HK-2 (cell line): ENCODE measurements at regions not wholly inside any gene's neighbourhood (a gene's known extent, or its start where the extent isn't known, plus 50 kb on each side); places are given as distances from the start of the nearest gene placed in this dataset.
"Not testable (repeated sequence)": the region's sequence is repeated elsewhere in the genome, so short reads cannot be mapped to it uniquely, and the experiment has no call there.

Source experiments
- DNase-seq: peaks from one replicate; pipeline ENCODE4 v3.0.0-alpha.2; 2018; ENCODE audit not compliant: unreplicated experiment

DNA sequence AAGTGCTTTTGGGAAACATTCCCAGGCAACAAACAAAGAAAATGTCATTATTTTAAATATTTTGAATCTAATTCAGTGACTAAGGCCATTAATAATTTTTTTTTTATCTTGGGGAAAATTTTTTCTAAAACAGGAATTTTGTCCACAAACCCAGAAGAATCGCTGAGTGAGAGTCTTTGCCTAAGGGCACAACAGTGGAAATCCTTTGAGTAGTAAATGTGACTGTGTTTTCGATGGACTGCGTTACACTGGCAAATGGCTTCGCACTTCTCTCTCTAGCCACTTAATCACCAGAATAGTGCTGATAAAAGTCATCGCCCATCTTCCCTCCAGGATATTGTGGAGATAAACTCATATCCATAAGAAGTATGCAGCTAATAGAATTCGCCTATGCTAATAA, 430.3 kb upstream of the AKR1E2 start:
- no peak for DNase-seq

GRCh38 chr10:4394455-4394854, 431.6 kb upstream of the AKR1E2 start:
- DNase-seq: not testable (repeated sequence)

GRCh38 chr10:4391683-4392082, 434.3 kb upstream of the AKR1E2 start:
- DNase-seq: peak; percentile 2

DNA sequence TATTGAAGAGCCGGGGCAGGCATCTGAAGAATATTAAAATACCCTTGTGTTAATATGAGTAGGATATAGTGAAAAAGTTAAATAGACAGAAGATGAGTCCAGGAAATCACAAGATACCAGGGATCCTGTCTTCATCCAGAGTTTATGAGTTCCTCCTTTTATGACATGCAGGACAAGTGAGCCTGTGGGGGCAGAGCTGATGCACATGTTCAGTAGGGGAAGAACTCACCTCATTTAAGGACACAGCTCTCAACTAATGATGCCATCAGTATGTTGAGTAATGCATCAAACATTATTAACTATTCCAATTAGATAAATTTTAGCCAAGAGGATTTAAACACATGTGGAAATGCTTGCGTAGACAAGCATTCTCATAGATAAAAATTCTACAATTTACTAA, 435.8 kb upstream of the AKR1E2 start:
- no peak for DNase-seq

DNA sequence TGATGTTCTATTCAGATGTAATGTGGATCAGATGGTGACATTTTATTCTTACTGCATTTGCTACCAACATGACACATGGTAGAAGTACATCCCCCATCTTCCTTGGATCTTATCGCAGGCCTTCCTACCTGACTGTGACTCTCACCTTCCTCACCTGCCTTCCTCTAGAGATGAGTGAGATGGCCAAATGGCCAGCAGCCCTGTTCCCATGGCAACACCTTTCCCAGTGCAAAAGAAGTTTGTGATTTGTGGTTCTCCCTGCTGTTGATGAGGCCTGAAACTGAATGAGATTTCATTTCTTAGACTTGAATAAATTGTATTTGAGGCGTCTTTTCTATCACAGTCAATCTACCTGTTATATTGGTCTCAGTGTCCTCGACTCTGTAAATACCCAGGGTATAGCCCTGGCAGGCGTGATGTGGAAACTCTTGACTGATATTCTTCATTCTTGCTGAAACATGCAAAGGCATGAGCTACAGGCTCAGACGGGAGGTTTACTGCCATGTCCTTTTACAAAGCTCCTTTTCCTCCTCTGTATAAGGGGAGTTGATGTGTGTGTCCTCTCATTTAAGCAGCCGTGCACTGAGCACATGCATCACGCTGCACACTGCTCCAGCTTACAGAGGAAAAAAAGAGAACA, 440.7 kb upstream of the AKR1E2 start:
- DNase-seq: no peak

GRCh38 chr10:4384245-4384644, 441.8 kb upstream of the AKR1E2 start:
- DNase-seq: no peak

- DNase-seq: no peak
Measured at GRCh38 chr10:4383651-4384098, 442.3 kb upstream of the AKR1E2 start.

GRCh38 chr10:4382811-4383210, 443.2 kb upstream of the AKR1E2 start:
- DNase-seq: no peak

- no peak for DNase-seq
Measured at GRCh38 chr10:4373612-4374011, 452.4 kb upstream of the AKR1E2 start.

DNA sequence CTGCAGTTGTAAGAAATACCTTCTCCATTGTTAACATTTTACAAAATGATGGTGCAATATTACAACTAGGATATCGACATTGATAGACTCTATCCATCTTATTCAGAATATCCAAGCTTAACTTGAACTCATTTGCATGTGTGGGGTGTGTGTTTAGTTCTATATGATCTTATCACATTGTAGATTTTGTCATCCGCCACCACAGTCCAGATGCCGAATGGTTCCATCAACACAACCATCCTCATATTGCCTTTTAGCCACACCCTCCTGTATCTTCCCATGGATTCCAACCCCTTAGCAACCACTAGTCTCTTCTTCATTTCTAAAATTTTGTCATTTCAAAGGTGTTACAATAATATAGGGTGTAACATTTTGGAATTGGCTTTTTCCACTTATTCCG, 452.9 kb upstream of the AKR1E2 start:
- DNase-seq: no peak

DNA sequence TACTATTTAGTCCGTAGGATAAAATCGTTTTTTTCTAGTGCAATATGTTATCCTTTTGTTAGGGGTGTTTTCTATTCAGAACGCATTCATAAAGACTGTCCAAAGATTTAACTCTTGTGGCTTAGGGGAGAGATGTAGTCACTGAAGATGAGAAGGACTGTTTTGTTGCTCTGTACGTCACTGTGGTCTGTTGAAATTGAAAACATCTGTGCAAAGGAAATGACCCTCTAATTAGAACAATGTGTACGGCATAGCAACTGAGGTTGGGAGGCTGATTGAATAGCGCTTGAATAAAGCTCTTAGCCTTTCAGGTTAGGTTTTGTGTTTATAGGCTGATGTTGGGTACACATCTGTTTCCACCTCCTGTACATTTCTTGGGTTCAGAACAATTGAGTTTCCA, 453.4 kb upstream of the AKR1E2 start:
- DNase-seq: no peak

DNA sequence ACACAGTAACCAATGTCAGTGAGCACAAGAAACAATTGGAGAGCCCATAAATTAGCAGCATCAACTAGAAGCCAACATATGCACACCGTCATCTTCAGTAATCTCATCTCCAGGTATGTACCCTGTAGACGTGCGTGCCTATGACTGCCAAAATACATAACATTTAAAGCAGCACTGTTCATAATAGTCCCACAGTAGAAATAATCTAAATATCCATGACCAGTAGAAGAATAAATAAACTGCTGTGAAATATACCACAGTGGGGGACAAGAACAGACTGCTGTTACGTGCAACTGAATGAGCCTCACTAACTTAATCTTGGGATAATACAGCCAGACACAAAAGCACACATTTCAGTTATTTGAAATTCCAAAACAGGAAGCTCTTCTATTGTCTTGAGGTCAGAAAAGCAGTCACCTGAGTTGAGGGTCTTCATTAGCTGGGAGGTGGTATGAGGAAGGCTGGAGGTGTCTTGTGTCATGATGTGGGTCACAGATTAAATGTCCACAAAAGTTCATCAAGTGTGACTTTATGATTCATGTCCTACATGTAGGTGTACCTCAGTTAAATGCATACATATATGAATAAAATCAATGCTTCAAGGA, 454.2 kb upstream of the AKR1E2 start:
- DNase-seq: no peak

DNA sequence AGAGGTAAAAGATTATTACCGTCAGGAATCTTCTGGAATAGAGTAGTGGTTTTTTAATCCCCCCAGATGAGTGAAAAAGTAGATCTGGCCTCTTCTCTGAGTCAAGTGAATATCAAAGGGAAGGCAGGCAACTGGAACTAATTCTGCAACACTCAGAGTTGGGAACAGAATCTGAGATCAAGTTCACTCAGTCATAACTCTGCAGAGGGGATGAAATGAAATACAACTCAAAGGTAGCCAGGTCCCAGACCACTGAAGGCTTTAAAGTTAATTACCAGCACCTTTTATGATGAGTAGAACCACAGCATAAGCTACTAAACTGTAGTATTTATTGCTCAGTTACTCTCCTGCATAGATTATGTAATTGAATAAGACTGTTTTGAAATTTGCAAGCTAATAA, 455.6 kb upstream of the AKR1E2 start:
- DNase-seq: no peak

- DNase-seq: no peak
Measured at GRCh38 chr10:4361581-4361980, 464.4 kb upstream of the AKR1E2 start.

GRCh38 chr10:4359003-4359402, 467.0 kb upstream of the AKR1E2 start:
- DNase-seq: no peak

GRCh38 chr10:4357911-4358310, 468.1 kb upstream of the AKR1E2 start:
- no peak for DNase-seq

DNA sequence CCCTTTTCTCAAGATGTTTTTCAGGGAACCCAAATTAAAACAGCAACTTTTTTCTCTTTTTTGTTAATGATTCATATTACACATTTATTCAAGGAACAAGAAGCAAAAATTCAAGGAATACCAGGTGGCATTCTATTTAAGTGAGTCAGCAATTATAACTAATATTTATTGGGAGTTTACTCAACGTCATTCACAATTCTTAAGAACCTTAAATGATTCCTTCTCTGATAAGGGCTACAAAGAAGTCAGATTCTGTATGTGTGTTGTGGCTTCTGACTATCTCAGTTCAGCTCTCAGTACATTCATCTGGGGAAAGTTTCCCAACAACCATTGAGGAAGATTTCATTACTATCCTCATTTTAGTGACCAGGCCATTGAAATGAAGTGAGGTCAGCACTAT, 470.7 kb upstream of the AKR1E2 start:
- no peak for DNase-seq

DNA sequence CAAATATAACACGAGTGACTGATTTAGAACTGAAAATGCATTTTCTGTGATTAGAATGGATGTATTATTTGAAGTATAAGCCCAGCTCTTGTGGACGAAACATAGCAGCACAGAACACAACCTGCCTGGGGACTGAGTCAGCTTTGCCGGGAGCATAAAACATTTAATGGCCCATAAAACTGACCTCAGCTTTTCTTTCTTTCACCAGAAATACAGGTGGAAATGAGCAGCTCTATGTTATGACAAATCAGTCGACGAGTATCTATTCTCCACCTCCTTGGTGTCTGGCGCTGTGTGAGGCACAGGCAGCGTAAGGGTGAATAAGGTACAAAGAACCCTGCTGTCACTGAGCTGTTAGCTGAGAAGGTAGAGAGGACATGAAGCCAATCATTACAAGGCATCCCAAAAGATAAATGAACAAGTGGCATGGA, 471.6 kb upstream of the AKR1E2 start:
- DNase-seq: peak; percentile 5

DNA sequence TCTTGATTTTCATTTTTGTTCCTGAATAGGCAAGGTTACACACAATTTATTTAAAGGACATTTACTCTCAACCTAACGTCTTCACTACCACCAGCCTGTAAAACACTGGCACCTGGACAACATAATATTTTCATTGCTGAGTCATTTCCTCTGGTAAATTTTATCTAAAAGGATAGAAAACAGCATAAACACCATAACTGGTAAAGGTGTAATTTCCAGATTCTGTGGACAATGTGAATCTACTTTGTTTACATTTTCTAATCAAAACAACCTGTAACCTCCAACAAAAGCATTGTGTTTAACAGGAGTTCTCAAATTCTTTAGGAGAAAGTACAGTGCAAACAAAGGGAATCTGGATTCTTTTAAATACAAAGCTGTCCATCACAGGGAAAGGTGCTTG, 472.0 kb upstream of the AKR1E2 start:
- DNase-seq: no peak

- DNase-seq: no peak
Measured at GRCh38 chr10:4353059-4353655, 472.9 kb upstream of the AKR1E2 start.

DNA sequence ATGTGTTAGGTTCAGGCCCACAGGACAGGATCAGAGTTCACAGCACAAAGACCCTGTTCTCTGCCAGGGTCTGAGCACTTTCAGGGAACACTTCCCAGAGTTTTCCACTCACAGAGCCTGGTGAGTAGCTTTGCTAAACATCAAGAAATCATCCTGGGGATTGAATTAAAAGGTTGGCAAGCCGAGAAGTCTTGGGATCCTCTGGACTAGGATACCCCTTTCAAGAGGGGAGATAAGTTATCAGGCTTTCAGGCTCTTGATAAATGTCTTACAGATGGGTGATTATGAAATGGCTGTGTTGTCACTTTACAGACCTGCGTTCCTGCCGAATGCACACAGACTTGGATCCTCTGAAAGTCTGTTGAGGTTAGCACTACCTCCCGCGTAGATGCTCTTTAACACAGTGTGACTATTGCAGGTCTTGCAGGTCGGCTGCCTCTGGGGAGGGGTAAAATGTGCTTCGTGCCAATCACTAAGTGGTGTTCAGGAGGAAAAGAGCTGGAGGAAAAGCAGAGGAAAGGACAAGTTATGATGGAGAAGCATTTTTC, 473.5 kb upstream of the AKR1E2 start:
- no peak for DNase-seq

DNA sequence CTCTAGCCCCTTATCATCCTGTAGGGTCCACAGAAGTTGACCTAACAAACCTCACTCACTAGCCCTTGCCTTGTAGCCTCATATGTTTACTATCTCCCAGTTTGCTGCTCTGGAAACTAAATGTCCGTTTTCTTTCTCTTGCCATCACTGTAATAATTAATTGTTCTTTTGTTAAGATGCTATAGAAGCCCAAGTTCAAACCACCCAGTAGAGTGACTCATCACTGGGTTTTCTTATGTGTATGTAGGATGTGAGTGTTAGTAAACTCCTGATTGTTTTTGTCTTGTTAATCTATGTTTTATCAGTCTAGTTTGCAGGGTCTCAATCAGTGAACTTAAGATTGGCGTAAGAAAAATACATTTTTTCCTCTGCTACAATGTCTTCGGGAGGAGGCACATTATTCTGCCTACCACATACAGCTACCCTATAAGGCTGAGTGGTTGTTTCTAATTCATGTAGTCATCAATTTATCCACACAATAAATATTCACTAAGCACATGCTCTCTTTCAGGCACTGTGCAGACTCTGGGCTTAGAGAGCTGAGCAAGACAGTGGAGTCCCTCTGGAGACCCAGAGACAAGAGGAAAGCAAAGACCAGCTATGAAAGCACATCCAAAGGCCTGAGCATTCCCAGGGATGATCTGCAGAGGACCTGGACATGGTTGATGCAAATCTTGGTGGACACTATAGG, 474.1 kb upstream of the AKR1E2 start:
- no peak for DNase-seq

GRCh38 chr10:4347397-4347796, 478.6 kb upstream of the AKR1E2 start:
- DNase-seq: no peak
